H9 (cell line): ENCODE measurements at regions not wholly inside any gene's neighbourhood (a gene's known extent, or its start where the extent isn't known, plus 50 kb on each side); places are given as distances from the start of the nearest gene placed in this dataset.

ENCODE experiments used
- DNase-seq: peaks from one replicate; pipeline ENCODE4 v3.0.0-alpha.2; 2017
- H2AFZ ChIP-seq: one replicate; pipeline ENCODE4 v1.6.1; 2013; ENCODE audit warnings: mild to moderate bottlenecking, low read length, control low read depth, moderate library complexity
- H2AK5ac ChIP-seq: 2 replicates; pipeline ENCODE4 v1.6.1; 2013; ENCODE audit warnings: low read length, control low read depth, mixed read lengths; ENCODE audit not compliant: insufficient read length
- H2BK120ac ChIP-seq: one replicate; pipeline ENCODE4 v1.6.1; 2013; ENCODE audit warnings: low read depth, mild to moderate bottlenecking, low read length, control low read depth, inconsistent platforms; ENCODE audit not compliant: poor library complexity, severe bottlenecking
- H2BK12ac ChIP-seq: 2 replicates; pipeline ENCODE4 v1.6.1; 2013; ENCODE audit warnings: low read length, control low read depth, mixed read lengths, low read depth; ENCODE audit not compliant: insufficient read length
- H2BK15ac ChIP-seq: 2 replicates; pipeline ENCODE4 v1.6.1; 2013; ENCODE audit warnings: low read depth, low read length, control low read depth
- H2BK20ac ChIP-seq: one replicate; pipeline ENCODE4 v1.6.1; 2013; ENCODE audit warnings: low read depth, mild to moderate bottlenecking, low read length, control low read depth, inconsistent platforms; ENCODE audit not compliant: poor library complexity, severe bottlenecking
- H2BK5ac ChIP-seq: 2 replicates; pipeline ENCODE4 v1.6.1; 2013; ENCODE audit warnings: low read length, control low read depth, mixed read lengths; ENCODE audit not compliant: insufficient read length
- H3K14ac ChIP-seq: 2 replicates; pipeline ENCODE4 v1.6.1; 2013; ENCODE audit warnings: low read length, control low read depth; ENCODE audit not compliant: insufficient read depth
- H3K18ac ChIP-seq: 2 replicates; pipeline ENCODE4 v1.6.1; 2013; ENCODE audit warnings: low read depth, mild to moderate bottlenecking, mixed read lengths, low read length, control low read depth; ENCODE audit not compliant: insufficient read length
- H3K23ac ChIP-seq: 2 replicates; pipeline ENCODE4 v1.6.1; 2013; ENCODE audit warnings: low read length, control low read depth, mixed read lengths, low read depth; ENCODE audit not compliant: insufficient read length
- H3K23me2 ChIP-seq: 2 replicates; pipeline ENCODE4 v1.6.1; 2013; ENCODE audit warnings: low read depth, mild to moderate bottlenecking, mixed read lengths, low read length, control low read depth; ENCODE audit not compliant: insufficient read length, poor library complexity, severe bottlenecking
- H3K27ac ChIP-seq: 2 replicates; pipeline ENCODE4 v1.5.1; 2013; ENCODE audit warnings: low read length, control low read depth, mixed read lengths, low read depth; ENCODE audit not compliant: insufficient read length
- H3K27me3 ChIP-seq: 2 replicates; pipeline ENCODE4 v1.6.1; 2013; ENCODE audit warnings: low read length, control low read depth, inconsistent platforms; ENCODE audit not compliant: insufficient read depth
- H3K4ac ChIP-seq: 2 replicates; pipeline ENCODE4 v1.6.1; 2013; ENCODE audit warnings: low read depth, mild to moderate bottlenecking, control low read depth, inconsistent platforms, low read length, moderate library complexity
- H3K4me1 ChIP-seq: 2 replicates; pipeline ENCODE4 v1.6.1; 2013; ENCODE audit warnings: low read length, control low read depth, inconsistent platforms; ENCODE audit not compliant: insufficient read depth
- H3K4me2 ChIP-seq: 2 replicates; pipeline ENCODE4 v1.6.1; 2013; ENCODE audit warnings: low read length, control low read depth, mixed read lengths; ENCODE audit not compliant: insufficient read length, insufficient read depth
- H3K56ac ChIP-seq: 2 replicates; pipeline ENCODE4 v1.6.1; 2013; ENCODE audit warnings: low read depth, mild to moderate bottlenecking, mixed read lengths, low read length, control low read depth; ENCODE audit not compliant: insufficient read length
- H3K79me1 ChIP-seq: 2 replicates; pipeline ENCODE4 v1.6.1; 2013; ENCODE audit warnings: low read depth, mild to moderate bottlenecking, moderate library complexity, low read length, control low read depth, inconsistent platforms; ENCODE audit not compliant: insufficient read depth, poor library complexity, severe bottlenecking
- H3K79me2 ChIP-seq: 2 replicates; pipeline ENCODE4 v1.6.1; 2013; ENCODE audit warnings: low read length, control low read depth, inconsistent platforms; ENCODE audit not compliant: insufficient read depth
- H3K9ac ChIP-seq: 2 replicates; pipeline ENCODE4 v1.6.1; 2013; ENCODE audit warnings: low read length, control low read depth, mixed read lengths; ENCODE audit not compliant: insufficient read length; ENCODE audit errors: extremely low read depth
- H3K9me3 ChIP-seq: one replicate; pipeline ENCODE4 v1.6.1; 2013; ENCODE audit warnings: low read depth, low read length, inconsistent platforms; ENCODE audit not compliant: control insufficient read depth
- H3T11ph ChIP-seq: one replicate; pipeline ENCODE4 v1.6.1; 2013; ENCODE audit warnings: mild to moderate bottlenecking, low read length, control low read depth, inconsistent platforms
- H4K20me1 ChIP-seq: one replicate; pipeline ENCODE4 v1.6.1; 2013; ENCODE audit not compliant: control insufficient read depth, insufficient read length, insufficient read depth
- H4K5ac ChIP-seq: 2 replicates; pipeline ENCODE4 v1.6.1; 2013; ENCODE audit warnings: low read depth, mild to moderate bottlenecking, mixed read lengths, low read length, control low read depth; ENCODE audit not compliant: insufficient read length
- H4K8ac ChIP-seq: replicated peaks from 2 replicates; pipeline ENCODE4 v1.6.1; 2013; ENCODE audit warnings: low read length, control low read depth, mixed read lengths, low read depth; ENCODE audit not compliant: insufficient read length
- H4K91ac ChIP-seq: 2 replicates; pipeline ENCODE4 v1.6.1; 2013; ENCODE audit warnings: low read depth, mild to moderate bottlenecking, moderate library complexity, mixed read lengths, low read length, control low read depth; ENCODE audit not compliant: insufficient read length
- H3K27ac Mint-ChIP-seq, 3 experiments: 2 replicates in 2 of 3; 3 replicates in 1 of 3; pipeline ENCODE4 v1.8.0; 2020 to 2021; ENCODE audit warnings: mixed read lengths in 3 of 3, mild to moderate bottlenecking in 1 of 3, moderate library complexity in 1 of 3
- H3K27me3 Mint-ChIP-seq: 2 replicates; pipeline ENCODE4 v1.8.0; 2021; ENCODE audit warnings: low read depth, mild to moderate bottlenecking, moderate library complexity, mixed read lengths
- H3K36me3 Mint-ChIP-seq, 3 experiments: 2 replicates in 2 of 3; 3 replicates in 1 of 3; pipeline ENCODE4 v1.8.0; 2020 to 2021; ENCODE audit warnings: low read depth in 3 of 3, mixed read lengths in 3 of 3; ENCODE audit not compliant: insufficient read depth in 1 of 3
- H3K4me1 Mint-ChIP-seq, 2 experiments: 2 replicates each; pipeline ENCODE4 v1.8.0; 2020; ENCODE audit warnings: mixed read lengths in 2 of 2
- H3K4me3 Mint-ChIP-seq, 2 experiments: 2 replicates in 1 of 2; 3 replicates in 1 of 2; pipeline ENCODE4 v1.8.0; 2020 to 2021; ENCODE audit warnings: mild to moderate bottlenecking in 2 of 2, mixed read lengths in 2 of 2, moderate library complexity in 1 of 2
- H3K9me3 Mint-ChIP-seq, 2 experiments: 2 replicates in 1 of 2; 3 replicates in 1 of 2; pipeline ENCODE4 v1.8.0; 2020; ENCODE audit warnings: mild to moderate bottlenecking in 2 of 2, mixed read lengths in 2 of 2, moderate library complexity in 1 of 2
- WGBS: extraction: QIAGEN DNeasy Blood & Tissue Kit; methylation state at CpG from one replicate; pipeline ENCODE4 v1.1.7; 2013; ENCODE audit warnings: missing lambda C conversion rate, low lambda C conversion rate, mixed read lengths; ENCODE audit not compliant: insufficient read length; ENCODE audit errors: extremely low coverage; 5-methylcytosine and 5-hydroxymethylcytosine counted together
- TF ChIP-seq, protein P1 (sequence below): fragments of 200-600 bp; sonication (generic); conservative IDR thresholded peaks from 3 replicates; pipeline ENCODE4 v1.8.0; 2021; ENCODE audit warnings: antibody characterized with exemption, mild to moderate bottlenecking

- H3K14ac ChIP-seq, result no peak overlapping the region
- Mint-ChIP-seq H3K9me3 (no peaks in the 10 kb centered on the region), H3K27me3 (no peaks in the 10 kb centered on the region), H3K4me1 (no peaks in the 10 kb centered on the region), H3K27ac (peak overlapping the region in 1 of 3 experiments; percentile 70; a peak in 1 of 7 replicates), H3K36me3 (no peaks in the 10 kb centered on the region), H3K4me3 (no peak overlapping the region)
- H3K23me2 ChIP-seq, result no peaks in the 10 kb centered on the region
- no peak overlapping the region for H2BK15ac ChIP-seq
- H3K79me2 ChIP-seq, result no peaks in the 10 kb centered on the region
- H3K4ac ChIP-seq, result no peak overlapping the region
- H4K91ac ChIP-seq, result no peak overlapping the region
- H3T11ph ChIP-seq, result no peak overlapping the region
- H3K79me1 ChIP-seq, result no peaks in the 10 kb centered on the region
- H2BK5ac ChIP-seq, result no peak overlapping the region
- H4K20me1 ChIP-seq, result no peaks in the 10 kb centered on the region
- no peak overlapping the region for H4K8ac ChIP-seq
- H3K27ac ChIP-seq, result no peak overlapping the region
- no peak overlapping the region for H3K9ac ChIP-seq
- DNase-seq, result no peak
- H2BK20ac ChIP-seq, result no peak overlapping the region
- no peaks in the 10 kb centered on the region for H3K27me3 ChIP-seq
- no peak overlapping the region for H4K5ac ChIP-seq
- TF ChIP-seq, protein P1, sequence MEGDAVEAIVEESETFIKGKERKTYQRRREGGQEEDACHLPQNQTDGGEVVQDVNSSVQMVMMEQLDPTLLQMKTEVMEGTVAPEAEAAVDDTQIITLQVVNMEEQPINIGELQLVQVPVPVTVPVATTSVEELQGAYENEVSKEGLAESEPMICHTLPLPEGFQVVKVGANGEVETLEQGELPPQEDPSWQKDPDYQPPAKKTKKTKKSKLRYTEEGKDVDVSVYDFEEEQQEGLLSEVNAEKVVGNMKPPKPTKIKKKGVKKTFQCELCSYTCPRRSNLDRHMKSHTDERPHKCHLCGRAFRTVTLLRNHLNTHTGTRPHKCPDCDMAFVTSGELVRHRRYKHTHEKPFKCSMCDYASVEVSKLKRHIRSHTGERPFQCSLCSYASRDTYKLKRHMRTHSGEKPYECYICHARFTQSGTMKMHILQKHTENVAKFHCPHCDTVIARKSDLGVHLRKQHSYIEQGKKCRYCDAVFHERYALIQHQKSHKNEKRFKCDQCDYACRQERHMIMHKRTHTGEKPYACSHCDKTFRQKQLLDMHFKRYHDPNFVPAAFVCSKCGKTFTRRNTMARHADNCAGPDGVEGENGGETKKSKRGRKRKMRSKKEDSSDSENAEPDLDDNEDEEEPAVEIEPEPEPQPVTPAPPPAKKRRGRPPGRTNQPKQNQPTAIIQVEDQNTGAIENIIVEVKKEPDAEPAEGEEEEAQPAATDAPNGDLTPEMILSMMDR, result no peak
- no CpG with 5 or more reads among the region's 1 CpG for WGBS
- no peak overlapping the region for H2BK120ac ChIP-seq
- H3K18ac ChIP-seq, result no peak overlapping the region
- H3K4me1 ChIP-seq, result no peaks in the 10 kb centered on the region
- H3K23ac ChIP-seq, result no peak overlapping the region
- H3K56ac ChIP-seq, result no peak overlapping the region
- H2AFZ ChIP-seq, result no peak overlapping the region
- no peak overlapping the region for H2AK5ac ChIP-seq
- no peaks in the 10 kb centered on the region for H3K9me3 ChIP-seq
- no peak overlapping the region for H2BK12ac ChIP-seq
- H3K4me2 ChIP-seq, result no peak overlapping the region
Measured at GRCh38 chr9:101860920-101861319, 122.5 kb upstream of the GRIN3A start.
